ENCODE measurements at regions not wholly inside any gene's neighbourhood (a gene's known extent, or its start where the extent isn't known, plus 50 kb on each side); places are given as distances from the start of the nearest gene placed in this dataset.

DNA sequence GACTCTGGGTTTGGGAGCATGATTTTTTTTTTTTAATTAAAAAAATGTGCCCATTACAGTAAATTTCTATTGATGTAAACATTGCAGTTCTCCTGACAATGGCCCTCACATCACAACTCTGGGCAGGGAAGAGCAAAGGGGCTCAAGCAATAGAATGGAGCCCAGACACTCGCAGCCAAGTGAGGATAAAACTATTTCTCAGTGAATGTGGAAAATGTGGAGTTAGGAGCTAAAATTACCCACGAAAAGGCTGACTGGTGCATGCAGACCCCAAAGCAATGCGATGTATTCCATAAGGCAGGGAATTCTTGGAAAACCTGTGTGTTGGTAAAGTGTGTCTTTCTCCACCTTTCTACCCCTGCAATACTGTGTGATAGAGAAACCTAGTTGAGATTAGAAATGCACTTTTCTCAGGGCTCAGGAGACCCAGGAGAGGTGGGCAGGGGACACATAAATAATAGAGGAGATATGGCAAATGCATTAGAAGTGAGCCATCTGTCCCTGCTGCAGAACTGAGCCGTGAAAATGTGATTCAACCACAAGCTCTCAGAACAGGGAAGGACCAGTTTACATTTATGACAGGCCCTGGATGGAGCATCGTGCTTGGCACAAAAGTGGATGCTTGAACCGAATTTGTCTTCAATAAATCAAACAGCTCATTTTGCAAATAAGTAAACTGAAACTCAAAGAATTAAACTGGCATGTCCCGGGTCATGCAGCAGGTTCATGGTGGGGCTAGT is 100.1 kb downstream of the MYCN start:
- TF ChIP-seq, protein P1, sequence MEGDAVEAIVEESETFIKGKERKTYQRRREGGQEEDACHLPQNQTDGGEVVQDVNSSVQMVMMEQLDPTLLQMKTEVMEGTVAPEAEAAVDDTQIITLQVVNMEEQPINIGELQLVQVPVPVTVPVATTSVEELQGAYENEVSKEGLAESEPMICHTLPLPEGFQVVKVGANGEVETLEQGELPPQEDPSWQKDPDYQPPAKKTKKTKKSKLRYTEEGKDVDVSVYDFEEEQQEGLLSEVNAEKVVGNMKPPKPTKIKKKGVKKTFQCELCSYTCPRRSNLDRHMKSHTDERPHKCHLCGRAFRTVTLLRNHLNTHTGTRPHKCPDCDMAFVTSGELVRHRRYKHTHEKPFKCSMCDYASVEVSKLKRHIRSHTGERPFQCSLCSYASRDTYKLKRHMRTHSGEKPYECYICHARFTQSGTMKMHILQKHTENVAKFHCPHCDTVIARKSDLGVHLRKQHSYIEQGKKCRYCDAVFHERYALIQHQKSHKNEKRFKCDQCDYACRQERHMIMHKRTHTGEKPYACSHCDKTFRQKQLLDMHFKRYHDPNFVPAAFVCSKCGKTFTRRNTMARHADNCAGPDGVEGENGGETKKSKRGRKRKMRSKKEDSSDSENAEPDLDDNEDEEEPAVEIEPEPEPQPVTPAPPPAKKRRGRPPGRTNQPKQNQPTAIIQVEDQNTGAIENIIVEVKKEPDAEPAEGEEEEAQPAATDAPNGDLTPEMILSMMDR (IDR thresholded peaks at IDR 0.05; ENCODE audit: insufficient read depth, low read length), result no peak
- no peak overlapping the region for H3K4me3 ChIP-seq (ENCODE audit: low read depth, low read length)
- DNase-seq (ENCODE audit: low read depth), result no peak

DNA sequence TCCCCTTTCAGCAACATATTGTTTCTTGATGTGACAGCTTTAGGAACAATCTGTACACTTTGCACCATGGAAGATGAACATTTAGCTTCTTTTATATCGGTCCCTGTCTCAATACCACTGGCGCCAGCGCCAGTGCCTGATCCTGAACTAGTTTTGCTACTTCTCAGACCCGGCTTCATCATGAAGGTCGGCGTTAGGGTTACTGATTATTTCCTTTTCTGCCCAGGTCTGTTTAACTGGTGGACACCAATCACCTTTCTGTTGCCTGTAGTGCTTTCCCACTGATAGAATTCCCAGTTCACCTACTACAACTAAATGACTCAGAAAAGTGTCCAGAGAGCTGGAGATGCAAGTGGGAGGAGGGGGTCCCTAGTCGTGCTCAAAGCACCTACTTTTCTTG is 99.5 kb downstream of the MYCN start:
- no peak for DNase-seq (ENCODE audit: low read depth)
- TF ChIP-seq, protein P1 (IDR thresholded peaks at IDR 0.05; ENCODE audit: insufficient read depth, low read length), result no peak
- no peak overlapping the region for H3K4me3 ChIP-seq (ENCODE audit: low read depth, low read length)

DNA sequence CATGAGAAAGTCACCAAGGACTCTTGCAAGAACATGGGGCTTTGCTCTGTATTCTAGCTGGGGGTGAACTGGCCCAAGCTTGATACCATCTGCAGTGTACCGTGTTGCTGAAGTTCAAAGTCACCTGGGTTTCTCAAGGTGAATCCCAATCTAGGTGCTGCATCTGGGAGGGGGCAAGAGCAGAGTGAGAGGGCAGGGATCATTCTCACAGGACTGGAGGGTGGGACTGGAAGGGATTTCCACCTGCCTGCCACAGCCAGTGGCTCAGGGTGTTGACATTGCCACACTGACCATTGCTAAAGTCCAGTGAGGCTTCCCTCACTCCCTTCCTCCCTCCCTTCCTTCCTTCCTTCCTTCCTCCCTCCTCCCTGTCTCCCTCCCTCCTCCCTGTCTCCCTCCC is 98.7 kb downstream of the MYCN start:
- no peak for DNase-seq (ENCODE audit: low read depth)
- TF ChIP-seq, protein P1 (IDR thresholded peaks at IDR 0.05; ENCODE audit: insufficient read depth, low read length), result no peak
- H3K4me3 ChIP-seq (ENCODE audit: low read depth, low read length), result no peak overlapping the region

GRCh38 chr2:16038621-16039020 is 98.3 kb downstream of the MYCN start:
- TF ChIP-seq, protein P1 (IDR thresholded peaks at IDR 0.05; ENCODE audit: insufficient read depth, low read length), result no peak
- no peak for DNase-seq (ENCODE audit: low read depth)
- H3K4me3 ChIP-seq (ENCODE audit: low read depth, low read length), result no peak overlapping the region

DNA sequence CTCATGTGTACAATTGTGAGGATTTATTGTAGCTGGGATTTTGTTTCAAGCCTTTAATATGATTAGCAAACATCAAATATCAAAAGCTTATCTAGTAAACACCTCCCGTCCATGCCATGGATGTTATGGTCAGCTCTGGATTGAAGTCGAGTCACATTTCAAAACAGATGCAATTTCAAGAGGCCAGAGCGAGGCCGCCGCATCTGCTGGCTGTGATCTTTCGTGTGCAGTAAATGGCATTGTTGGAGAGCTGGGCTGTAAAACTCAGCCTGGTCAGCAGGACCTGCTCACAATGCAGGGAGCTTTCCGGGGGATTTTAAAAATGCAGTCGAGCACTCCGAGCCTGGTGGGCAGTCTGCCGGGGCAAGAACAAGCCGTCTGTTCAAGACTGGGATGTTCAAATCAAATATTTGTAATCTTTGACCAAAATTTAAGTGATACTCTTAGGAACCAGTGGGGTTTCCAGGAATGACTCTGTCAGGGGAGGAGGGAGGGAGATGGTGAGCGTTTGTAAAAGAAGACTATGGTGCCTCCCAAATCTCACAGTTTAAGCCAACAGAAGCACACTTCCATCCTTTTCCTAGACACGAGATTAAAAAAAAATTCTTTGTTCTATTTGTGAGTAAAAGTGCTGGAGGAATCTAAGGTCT is 97.6 kb downstream of the MYCN start:
- TF ChIP-seq, protein P1 (IDR thresholded peaks at IDR 0.05; ENCODE audit: insufficient read depth, low read length), result no peak
- no peak for DNase-seq (ENCODE audit: low read depth)
- no peak overlapping the region for H3K4me3 ChIP-seq (ENCODE audit: low read depth, low read length)

DNA sequence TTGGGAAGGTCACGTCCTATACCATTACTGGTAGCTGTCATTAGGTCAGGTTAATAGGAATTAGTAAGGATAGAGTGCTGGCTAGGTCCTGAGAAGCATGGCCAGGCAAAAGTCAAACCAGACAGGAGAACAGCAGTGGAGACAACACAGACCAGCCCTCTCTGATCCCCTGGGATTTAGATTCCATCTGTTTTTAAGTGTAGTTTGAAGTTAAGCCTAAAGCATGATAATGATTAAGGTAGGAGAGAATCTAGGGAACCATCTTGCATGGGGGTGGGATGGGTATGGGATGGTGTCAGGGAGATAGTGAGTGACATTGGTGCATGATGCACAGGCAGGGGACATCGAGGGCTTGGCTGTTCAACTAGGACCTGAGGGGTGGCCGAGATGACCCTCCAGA is 96.6 kb downstream of the MYCN start:
- TF ChIP-seq, protein P1 (IDR thresholded peaks at IDR 0.05; ENCODE audit: insufficient read depth, low read length), result no peak
- DNase-seq (ENCODE audit: low read depth), result no peak
- no peak overlapping the region for H3K4me3 ChIP-seq (ENCODE audit: low read depth, low read length)

Data from fibroblast of the aortic adventitia (primary cell).